ENCODE measurements at regions not wholly inside any gene's neighbourhood (a gene's known extent, or its start where the extent isn't known, plus 50 kb on each side); places are given as distances from the start of the nearest gene placed in this dataset.

DNA sequence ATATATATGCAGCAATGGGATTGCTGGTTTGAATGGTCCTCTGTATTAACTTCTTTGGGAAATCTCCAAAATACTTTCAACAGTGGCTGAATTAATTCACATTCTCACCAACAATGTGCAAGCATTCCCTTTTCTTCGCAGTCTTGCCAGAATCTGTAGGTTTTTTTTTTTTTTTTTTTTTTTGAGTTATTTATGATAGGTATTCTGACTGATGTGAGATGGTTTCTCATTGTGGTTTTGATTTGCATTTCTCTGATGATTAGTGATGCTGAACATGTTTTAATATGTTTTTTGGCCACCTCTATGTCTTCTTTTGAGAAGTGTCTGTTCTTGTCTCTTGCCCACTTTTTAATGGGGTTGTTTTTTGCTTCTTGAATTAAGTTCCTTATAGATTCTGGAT lies 2041.5 kb upstream of the PCDH20 start:
- H3K4me3 ChIP-seq: no peak overlapping the region
- FAIRE-seq: no peak
- no TSS peak for BruUV-seq (replicated peaks)
- no peaks in the 10 kb centered on the region for H3K36me3 ChIP-seq (ENCODE audit: control insufficient read depth in 2 of 2, insufficient read depth in 2 of 2, low read length in 1 of 2)
- ChIA-PET POLR2A (no interaction called here), SMC1A (ENCODE audit: uncharacterized antibody, unreplicated experiment) (no interaction called here), CTCF (no interaction called here), RAD21 (ENCODE audit: unreplicated experiment) (no interaction called here)
- no peak for DNase-seq (ENCODE audit: low read depth, low spot score)
- H3K4me1 ChIP-seq (ENCODE audit: control insufficient read depth, insufficient read depth, low read length): no peaks in the 10 kb centered on the region
- TF ChIP-seq WRNIP1 (IDR thresholded peaks at IDR 0.05; ENCODE audit: borderline replicate concordance, low read depth, low read length) (no peak), TAF1 (IDR thresholded peaks at IDR 0.05; ENCODE audit: borderline replicate concordance, low read depth, low read length) (no peak), SMC3 (IDR thresholded peaks at IDR 0.05; ENCODE audit: borderline replicate concordance, low read length) (no peak), MYB (IDR thresholded peaks at IDR 0.05; ENCODE audit: borderline replicate concordance, low read depth, low read length) (no peak), ZNF207 (IDR thresholded peaks at IDR 0.05; ENCODE audit: borderline replicate concordance) (no peak), EZH2 (IDR thresholded peaks at IDR 0.05; ENCODE audit: borderline replicate concordance, control insufficient read depth, low read depth, low read length) (no peak), ZSCAN29 (IDR thresholded peaks at IDR 0.05) (no peak)
- TF ChIP-seq, protein P1, sequence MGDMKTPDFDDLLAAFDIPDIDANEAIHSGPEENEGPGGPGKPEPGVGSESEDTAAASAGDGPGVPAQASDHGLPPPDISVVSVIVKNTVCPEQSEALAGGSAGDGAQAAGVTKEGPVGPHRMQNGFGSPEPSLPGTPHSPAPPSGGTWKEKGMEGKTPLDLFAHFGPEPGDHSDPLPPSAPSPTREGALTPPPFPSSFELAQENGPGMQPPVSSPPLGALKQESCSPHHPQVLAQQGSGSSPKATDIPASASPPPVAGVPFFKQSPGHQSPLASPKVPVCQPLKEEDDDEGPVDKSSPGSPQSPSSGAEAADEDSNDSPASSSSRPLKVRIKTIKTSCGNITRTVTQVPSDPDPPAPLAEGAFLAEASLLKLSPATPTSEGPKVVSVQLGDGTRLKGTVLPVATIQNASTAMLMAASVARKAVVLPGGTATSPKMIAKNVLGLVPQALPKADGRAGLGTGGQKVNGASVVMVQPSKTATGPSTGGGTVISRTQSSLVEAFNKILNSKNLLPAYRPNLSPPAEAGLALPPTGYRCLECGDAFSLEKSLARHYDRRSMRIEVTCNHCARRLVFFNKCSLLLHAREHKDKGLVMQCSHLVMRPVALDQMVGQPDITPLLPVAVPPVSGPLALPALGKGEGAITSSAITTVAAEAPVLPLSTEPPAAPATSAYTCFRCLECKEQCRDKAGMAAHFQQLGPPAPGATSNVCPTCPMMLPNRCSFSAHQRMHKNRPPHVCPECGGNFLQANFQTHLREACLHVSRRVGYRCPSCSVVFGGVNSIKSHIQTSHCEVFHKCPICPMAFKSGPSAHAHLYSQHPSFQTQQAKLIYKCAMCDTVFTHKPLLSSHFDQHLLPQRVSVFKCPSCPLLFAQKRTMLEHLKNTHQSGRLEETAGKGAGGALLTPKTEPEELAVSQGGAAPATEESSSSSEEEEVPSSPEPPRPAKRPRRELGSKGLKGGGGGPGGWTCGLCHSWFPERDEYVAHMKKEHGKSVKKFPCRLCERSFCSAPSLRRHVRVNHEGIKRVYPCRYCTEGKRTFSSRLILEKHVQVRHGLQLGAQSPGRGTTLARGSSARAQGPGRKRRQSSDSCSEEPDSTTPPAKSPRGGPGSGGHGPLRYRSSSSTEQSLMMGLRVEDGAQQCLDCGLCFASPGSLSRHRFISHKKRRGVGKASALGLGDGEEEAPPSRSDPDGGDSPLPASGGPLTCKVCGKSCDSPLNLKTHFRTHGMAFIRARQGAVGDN (IDR thresholded peaks at IDR 0.05): no peak
- TF ChIP-seq, protein P2, sequence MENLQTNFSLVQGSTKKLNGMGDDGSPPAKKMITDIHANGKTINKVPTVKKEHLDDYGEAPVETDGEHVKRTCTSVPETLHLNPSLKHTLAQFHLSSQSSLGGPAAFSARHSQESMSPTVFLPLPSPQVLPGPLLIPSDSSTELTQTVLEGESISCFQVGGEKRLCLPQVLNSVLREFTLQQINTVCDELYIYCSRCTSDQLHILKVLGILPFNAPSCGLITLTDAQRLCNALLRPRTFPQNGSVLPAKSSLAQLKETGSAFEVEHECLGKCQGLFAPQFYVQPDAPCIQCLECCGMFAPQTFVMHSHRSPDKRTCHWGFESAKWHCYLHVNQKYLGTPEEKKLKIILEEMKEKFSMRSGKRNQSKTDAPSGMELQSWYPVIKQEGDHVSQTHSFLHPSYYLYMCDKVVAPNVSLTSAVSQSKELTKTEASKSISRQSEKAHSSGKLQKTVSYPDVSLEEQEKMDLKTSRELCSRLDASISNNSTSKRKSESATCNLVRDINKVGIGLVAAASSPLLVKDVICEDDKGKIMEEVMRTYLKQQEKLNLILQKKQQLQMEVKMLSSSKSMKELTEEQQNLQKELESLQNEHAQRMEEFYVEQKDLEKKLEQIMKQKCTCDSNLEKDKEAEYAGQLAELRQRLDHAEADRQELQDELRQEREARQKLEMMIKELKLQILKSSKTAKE (IDR thresholded peaks at IDR 0.05; ENCODE audit: low read depth, poor library complexity, severe bottlenecking): no peak
- 38% methylated on average over 1 of the region's 1 CpG for WGBS (ENCODE audit: insufficient coverage, insufficient replicate concordance, low lambda C conversion rate, missing lambda C conversion rate)
- in situ Hi-C loops (cut with MboI) (no loop called here), intact Hi-C loops (cut with micrococcal nuclease; ENCODE audit: unreplicated experiment) (no loop called here)
- H3K27ac ChIP-seq (ENCODE audit: control insufficient read depth, insufficient read depth): no peak overlapping the region
- H3K9me3 ChIP-seq (replicated peaks; ENCODE audit: control insufficient read depth, insufficient read depth, low read length): no peaks in the 10 kb centered on the region
- ATAC-seq: no peak
- H3K9ac ChIP-seq (ENCODE audit: control insufficient read depth, insufficient read depth, low read length): no peak overlapping the region
- H4K20me1 ChIP-seq (ENCODE audit: control insufficient read depth, insufficient read depth): no peaks in the 10 kb centered on the region
- no peaks in the 10 kb centered on the region for H3K79me2 ChIP-seq (ENCODE audit: control insufficient read depth, insufficient read depth, low read length)
- H3K27me3 ChIP-seq (replicated peaks in 1 of 2; ENCODE audit: control insufficient read depth in 2 of 2, insufficient read depth in 2 of 2, low read length in 1 of 2): no peaks in the 10 kb centered on the region
- H2AFZ ChIP-seq (ENCODE audit: control insufficient read depth, low read depth, low read length): no peak overlapping the region
- H3K4me2 ChIP-seq (ENCODE audit: control insufficient read depth, insufficient read depth): no peak overlapping the region
